GM12873 (cell line): ENCODE measurements at regions not wholly inside any gene's neighbourhood (a gene's known extent, or its start where the extent isn't known, plus 50 kb on each side); places are given as distances from the start of the nearest gene placed in this dataset.

Source experiments
- TF ChIP-seq, protein P1 (sequence below): IDR thresholded peaks from 2 replicates; pipeline ENCODE4 v1.5.1; 2012; ENCODE audit warnings: low read depth, mild to moderate bottlenecking, moderate library complexity, low read length, control low read depth; ENCODE audit not compliant: insufficient read depth; ENCODE audit errors: missing control alignments

DNA sequence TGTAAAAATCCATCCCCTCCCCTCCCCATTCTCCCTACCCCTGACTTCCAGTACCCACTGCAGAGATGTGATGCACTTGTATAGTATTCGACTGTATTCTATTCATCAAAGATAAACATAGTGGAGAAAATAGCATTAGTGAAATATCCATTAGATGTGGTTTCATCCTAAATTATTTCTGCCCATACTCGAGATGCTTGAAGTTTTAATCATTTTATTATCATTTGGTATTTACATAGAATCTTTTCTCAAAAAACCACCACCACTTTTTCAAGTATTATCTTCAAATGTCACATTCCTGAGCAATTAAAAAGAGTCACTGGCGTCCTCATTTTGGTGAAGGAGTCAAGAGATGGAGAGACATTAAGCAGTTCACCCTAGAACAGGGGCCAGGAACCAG, 181.9 kb downstream of the HAO1 start:
- TF ChIP-seq, protein P1, sequence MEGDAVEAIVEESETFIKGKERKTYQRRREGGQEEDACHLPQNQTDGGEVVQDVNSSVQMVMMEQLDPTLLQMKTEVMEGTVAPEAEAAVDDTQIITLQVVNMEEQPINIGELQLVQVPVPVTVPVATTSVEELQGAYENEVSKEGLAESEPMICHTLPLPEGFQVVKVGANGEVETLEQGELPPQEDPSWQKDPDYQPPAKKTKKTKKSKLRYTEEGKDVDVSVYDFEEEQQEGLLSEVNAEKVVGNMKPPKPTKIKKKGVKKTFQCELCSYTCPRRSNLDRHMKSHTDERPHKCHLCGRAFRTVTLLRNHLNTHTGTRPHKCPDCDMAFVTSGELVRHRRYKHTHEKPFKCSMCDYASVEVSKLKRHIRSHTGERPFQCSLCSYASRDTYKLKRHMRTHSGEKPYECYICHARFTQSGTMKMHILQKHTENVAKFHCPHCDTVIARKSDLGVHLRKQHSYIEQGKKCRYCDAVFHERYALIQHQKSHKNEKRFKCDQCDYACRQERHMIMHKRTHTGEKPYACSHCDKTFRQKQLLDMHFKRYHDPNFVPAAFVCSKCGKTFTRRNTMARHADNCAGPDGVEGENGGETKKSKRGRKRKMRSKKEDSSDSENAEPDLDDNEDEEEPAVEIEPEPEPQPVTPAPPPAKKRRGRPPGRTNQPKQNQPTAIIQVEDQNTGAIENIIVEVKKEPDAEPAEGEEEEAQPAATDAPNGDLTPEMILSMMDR = no peak

DNA sequence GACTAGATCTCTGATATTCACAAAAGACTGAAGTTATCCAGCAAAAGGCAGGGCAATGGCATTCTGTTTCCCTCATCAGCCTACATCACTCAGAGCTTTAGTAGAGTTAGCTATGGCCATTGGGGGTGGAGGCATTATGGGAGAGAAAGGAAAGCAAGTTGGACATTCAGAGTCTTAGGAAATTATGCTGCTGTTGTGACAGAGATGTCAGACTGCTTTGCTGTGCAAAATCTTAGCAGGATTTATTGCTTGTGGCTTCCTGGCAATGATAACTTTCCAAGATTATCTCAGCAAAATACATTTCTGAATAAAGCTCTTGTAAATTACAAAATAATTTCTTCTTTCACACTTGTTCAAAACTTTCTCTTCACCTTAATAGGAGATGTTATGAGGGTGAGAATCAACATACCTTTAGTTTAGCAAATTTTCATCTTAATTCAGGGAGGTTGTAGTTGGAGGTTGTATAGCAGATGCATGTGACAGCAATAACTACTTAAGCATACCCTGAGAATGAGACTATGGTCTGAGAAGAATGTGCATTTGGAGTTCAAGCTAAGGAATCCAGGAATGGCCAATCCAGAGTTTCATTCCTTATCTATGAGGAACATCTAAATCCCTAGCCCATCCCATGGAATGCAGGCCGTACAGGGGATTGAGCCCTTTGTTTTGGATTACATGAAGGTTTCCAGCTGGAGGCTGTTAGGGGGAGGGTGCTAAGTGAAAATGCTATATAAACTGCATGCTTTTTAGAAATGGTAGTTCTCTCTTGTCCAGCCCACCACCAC, 179.8 kb downstream of the HAO1 start:
- TF ChIP-seq, protein P1 = no peak

DNA sequence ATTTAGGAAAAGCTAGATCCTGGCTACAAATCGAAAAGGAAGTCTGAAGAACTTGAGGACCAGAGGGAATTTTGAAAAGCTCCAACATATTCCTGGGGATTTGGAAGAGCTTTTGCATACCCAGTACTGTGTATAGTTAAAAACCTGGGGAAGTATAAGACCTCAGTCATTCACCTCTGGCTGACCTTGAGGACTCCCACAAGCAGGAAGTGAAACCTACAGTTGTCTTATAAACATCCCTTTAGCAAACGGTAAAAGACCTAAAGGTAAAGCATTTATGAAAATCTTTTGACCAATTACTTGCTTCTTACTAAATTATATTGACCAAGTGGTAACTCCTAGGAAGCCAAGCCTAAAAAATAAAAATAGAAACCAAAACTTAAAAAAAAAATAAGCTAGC, 175.0 kb downstream of the HAO1 start:
- TF ChIP-seq, protein P1 = no peak

DNA sequence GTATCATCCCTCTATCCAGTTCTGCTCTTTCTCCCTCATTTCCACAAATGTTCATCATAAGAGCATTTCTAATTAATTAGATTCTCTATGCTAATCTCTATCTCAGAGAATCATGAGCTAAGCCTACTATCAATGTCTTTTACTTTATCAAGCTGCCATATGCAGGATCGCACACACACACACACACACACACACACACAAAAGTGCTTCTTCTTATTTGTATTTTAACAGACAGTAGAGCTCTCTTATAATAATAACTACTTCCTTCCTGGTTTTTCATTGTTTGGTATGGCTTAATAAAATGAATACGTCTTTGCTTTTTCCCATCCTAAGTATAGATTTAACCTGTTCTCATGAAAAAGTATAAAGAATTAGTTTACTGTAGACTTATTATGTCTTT, 170.2 kb downstream of the HAO1 start:
- TF ChIP-seq, protein P1 = no peak

DNA sequence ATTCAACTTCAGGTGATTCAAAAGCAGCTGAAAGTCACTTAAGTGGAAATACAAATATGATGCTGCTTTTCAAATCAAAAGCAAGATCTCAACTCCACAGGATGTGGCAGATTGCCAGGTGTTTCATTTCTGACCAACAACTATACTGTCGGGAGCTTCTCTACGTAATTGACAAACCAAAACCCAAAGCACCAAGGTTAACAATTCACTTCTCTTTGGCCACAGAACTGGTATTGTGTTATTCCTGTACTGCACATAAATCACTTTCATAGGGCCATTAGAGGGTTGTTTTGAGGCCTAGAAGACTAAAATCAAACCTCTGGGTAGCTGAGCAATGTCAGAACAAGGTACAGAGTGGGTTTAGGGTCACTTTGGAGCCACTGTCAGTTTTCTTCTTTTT, 169.7 kb downstream of the HAO1 start:
- TF ChIP-seq, protein P1 = no peak

DNA sequence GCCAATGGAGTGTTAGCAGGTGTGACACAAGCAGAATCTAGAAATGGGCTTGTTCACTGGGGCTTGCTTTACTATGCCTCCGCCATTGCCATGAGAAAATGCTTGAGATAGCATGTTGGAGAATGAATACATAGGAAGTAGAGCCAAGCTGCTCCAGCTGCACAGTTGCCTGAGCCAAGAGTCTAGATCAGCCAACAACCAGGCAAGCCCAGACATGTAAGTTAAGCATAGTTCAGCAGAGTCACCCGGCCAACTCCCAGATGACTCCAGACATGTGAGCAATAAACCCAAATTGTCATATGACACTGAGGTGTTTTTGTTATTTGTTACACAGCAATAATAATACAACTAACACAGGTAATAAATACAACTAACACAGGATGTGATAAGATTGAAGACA, 167.9 kb downstream of the HAO1 start:
- TF ChIP-seq, protein P1 = no peak

DNA sequence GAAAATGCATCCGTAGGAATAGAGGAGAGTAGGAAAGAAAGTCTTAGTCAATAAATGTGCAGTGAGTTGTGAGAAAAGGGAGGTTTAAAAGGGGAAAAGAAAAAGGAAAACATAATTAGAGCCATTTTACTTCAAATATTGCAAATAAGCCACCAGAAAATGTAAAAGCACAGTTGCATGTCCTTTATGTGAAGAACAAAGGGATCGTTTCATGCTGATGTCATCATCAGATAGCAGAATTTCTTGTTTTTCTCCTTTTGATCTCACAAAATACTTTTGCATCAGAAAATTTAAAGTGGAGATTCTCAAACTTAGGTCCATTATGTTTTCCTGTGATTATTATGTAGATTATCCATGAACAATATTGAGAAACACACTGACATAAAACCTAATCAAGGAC, 166.7 kb downstream of the HAO1 start:
- TF ChIP-seq, protein P1 = no peak
